B cell (primary cell): ENCODE measurements at regions not wholly inside any gene's neighbourhood (a gene's known extent, or its start where the extent isn't known, plus 50 kb on each side); places are given as distances from the start of the nearest gene placed in this dataset.

Experiments used
- EZH2 ChIP-seq: IDR thresholded peaks from 2 replicates; pipeline ENCODE4 v1.6.1; 2012; ENCODE audit warnings: borderline replicate concordance, low read depth, mild to moderate bottlenecking, moderate library complexity, low read length; ENCODE audit not compliant: insufficient read depth, poor library complexity, severe bottlenecking
- TF ChIP-seq, protein P1 (sequence below): fragments of 200-600 bp; IDR thresholded peaks from one replicate; pipeline ENCODE4 v1.8.0; 2022; ENCODE audit warnings: antibody characterized with exemption, mild to moderate bottlenecking

DNA sequence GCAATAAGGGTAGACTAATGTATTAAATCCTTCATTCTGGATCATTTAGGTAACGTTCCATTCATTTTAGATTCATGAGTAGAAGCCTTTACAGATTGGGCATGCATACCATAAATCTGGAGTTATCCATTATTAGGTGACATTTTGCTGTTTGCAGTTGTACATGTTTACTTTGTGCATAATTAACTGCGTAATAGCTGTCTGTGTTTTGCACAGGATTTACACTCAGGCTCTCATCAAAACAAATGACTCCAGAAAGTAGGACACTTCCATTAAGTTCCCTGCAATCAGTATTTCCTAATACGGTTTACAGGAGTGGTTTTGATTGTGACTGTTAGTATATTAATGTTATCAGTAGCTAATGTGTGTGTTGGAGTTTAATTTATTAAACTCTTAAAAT lies 997.4 kb downstream of the HACE1 start:
- TF ChIP-seq EZH2 = no peak
- TF ChIP-seq, protein P1, sequence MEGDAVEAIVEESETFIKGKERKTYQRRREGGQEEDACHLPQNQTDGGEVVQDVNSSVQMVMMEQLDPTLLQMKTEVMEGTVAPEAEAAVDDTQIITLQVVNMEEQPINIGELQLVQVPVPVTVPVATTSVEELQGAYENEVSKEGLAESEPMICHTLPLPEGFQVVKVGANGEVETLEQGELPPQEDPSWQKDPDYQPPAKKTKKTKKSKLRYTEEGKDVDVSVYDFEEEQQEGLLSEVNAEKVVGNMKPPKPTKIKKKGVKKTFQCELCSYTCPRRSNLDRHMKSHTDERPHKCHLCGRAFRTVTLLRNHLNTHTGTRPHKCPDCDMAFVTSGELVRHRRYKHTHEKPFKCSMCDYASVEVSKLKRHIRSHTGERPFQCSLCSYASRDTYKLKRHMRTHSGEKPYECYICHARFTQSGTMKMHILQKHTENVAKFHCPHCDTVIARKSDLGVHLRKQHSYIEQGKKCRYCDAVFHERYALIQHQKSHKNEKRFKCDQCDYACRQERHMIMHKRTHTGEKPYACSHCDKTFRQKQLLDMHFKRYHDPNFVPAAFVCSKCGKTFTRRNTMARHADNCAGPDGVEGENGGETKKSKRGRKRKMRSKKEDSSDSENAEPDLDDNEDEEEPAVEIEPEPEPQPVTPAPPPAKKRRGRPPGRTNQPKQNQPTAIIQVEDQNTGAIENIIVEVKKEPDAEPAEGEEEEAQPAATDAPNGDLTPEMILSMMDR = no peak
